HEK293T (cell line): ENCODE measurements at regions not wholly inside any gene's neighbourhood (a gene's known extent, or its start where the extent isn't known, plus 50 kb on each side); places are given as distances from the start of the nearest gene placed in this dataset.
"Not testable (repeated sequence)": the region's sequence is repeated elsewhere in the genome, so short reads cannot be mapped to it uniquely, and the experiment has no call there.

Experiments
- CTCF ChIA-PET: fragments of 350-600 bp; formaldehyde crosslinking; extraction: SDS; loops from one replicate; lab custom pipeline; 2021; ENCODE audit warnings: antibody characterized with exemption, inconsistent platforms; lab: Yijun Ruan, JAX
- POLR2A ChIA-PET: fragments of 350-600 bp; formaldehyde crosslinking; extraction: SDS; loops from one replicate; lab custom pipeline; 2020; ENCODE audit warnings: antibody characterized with exemption, inconsistent platforms; lab: Yijun Ruan, JAX
- DNase-seq: peaks from one replicate; pipeline ENCODE4 v3.0.0; 2012; ENCODE audit warnings: mixed read lengths; ENCODE audit errors: extremely low spot score
- ARNT ChIP-seq: fragments of 450-650 bp; IDR thresholded peaks from 2 replicates; pipeline ENCODE4 v1.6.1; 2017; ENCODE audit warnings: mild to moderate bottlenecking
- BHLHE40 ChIP-seq: fragments of 450-650 bp; IDR thresholded peaks from 2 replicates; pipeline ENCODE4 v1.6.1; 2016; ENCODE audit warnings: mild to moderate bottlenecking, moderate library complexity, borderline replicate concordance
- CTBP1 ChIP-seq: fragments of 450-650 bp; IDR thresholded peaks from 2 replicates; pipeline ENCODE4 v1.6.1; 2016; ENCODE audit warnings: borderline replicate concordance
- ELF4 ChIP-seq: fragments of 450-650 bp; IDR thresholded peaks from 2 replicates; pipeline ENCODE4 v1.6.1; 2017; ENCODE audit warnings: antibody characterized with exemption
- FOXA1 ChIP-seq: fragments of 450-650 bp; IDR thresholded peaks from 2 replicates; pipeline ENCODE4 v1.6.1; 2016; ENCODE audit warnings: mild to moderate bottlenecking
- FOXK2 ChIP-seq: fragments of 450-650 bp; IDR thresholded peaks from 2 replicates; pipeline ENCODE4 v1.6.1; 2016; ENCODE audit warnings: mild to moderate bottlenecking
- FOXM1 ChIP-seq: fragments of 450-650 bp; IDR thresholded peaks from 2 replicates; pipeline ENCODE4 v1.6.1; 2017; ENCODE audit warnings: mild to moderate bottlenecking, borderline replicate concordance
- HDGF ChIP-seq: fragments of 450-650 bp; IDR thresholded peaks from 2 replicates; pipeline ENCODE4 v1.6.1; 2017; ENCODE audit warnings: antibody characterized with exemption, borderline replicate concordance
- L3MBTL2 ChIP-seq: fragments of 450-650 bp; conservative IDR thresholded peaks from 2 replicates; pipeline ENCODE4 v1.6.1; 2016; ENCODE audit warnings: mild to moderate bottlenecking
- LEF1 ChIP-seq: fragments of 450-650 bp; IDR thresholded peaks from 2 replicates; pipeline ENCODE4 v1.6.1; 2017; ENCODE audit warnings: mild to moderate bottlenecking, borderline replicate concordance
- NFRKB ChIP-seq: fragments of 450-650 bp; IDR thresholded peaks from 2 replicates; pipeline ENCODE4 v1.6.1; 2016; ENCODE audit warnings: mild to moderate bottlenecking, moderate library complexity
- SP1 ChIP-seq: fragments of 450-650 bp; IDR thresholded peaks from 2 replicates; pipeline ENCODE4 v1.6.1; 2017
- SUZ12 ChIP-seq: fragments of 450-650 bp; IDR thresholded peaks from 2 replicates; pipeline ENCODE4 v1.6.1; 2016; ENCODE audit warnings: mild to moderate bottlenecking
- TARDBP ChIP-seq: fragments of 450-650 bp; IDR thresholded peaks from 2 replicates; pipeline ENCODE4 v1.6.1; 2016
- ZNF384 ChIP-seq: fragments of 450-650 bp; IDR thresholded peaks from 2 replicates; pipeline ENCODE4 v1.6.1; 2016
- TF ChIP-seq, protein P1 (sequence below): fragments of 450-650 bp; IDR thresholded peaks from 2 replicates; pipeline ENCODE4 v1.6.1; 2016

DNA sequence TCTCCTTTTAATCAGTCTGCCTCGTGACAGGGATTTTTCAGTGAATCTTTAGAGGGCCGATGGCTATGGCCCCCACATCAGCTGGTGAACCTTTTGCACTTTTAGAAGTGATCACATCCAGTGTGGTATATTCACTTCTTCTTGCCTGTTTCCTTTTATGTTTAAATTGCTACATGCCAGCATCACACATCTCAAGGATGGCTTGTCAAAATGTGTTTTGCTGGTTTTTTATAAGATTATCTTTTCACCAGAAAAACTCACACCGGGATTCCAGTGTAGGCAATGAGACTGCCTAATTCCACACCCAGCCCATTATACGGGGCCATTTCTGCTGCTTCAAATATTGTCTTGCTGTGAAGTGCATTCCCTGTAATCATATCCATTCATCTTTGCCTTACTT is 1151.7 kb upstream of the ADGRL4 start:
- no peak for DNase-seq
- ChIA-PET POLR2A (no interaction called here), CTCF (no interaction called here)
- TF ChIP-seq BHLHE40: no peak
- TF ChIP-seq ELF4: no peak
- TF ChIP-seq TARDBP: no peak
- no peak for TF ChIP-seq LEF1
- TF ChIP-seq SP1: no peak
- TF ChIP-seq HDGF: no peak
- no peak for TF ChIP-seq CTBP1
- TF ChIP-seq SUZ12: no peak

DNA sequence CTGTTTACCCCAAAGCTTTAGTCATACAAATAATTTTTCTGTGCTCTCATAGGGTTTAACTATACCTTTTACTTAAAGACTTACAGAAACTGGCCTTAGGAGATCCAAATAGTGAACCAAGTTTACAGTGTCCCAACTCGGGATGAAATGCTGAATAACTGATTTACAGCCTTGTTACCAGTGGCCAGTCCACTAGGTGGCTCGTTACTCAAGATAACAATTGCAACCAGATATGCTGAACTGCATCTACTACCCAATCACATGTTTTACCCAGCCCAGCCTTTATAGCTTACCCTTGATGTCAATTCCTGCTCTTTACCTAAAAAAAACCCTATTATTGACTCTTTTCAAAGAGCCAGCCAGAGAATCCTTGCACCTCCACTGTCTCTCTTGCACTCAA is 1148.8 kb upstream of the ADGRL4 start:
- no peak for TF ChIP-seq HDGF
- TF ChIP-seq, protein P1, sequence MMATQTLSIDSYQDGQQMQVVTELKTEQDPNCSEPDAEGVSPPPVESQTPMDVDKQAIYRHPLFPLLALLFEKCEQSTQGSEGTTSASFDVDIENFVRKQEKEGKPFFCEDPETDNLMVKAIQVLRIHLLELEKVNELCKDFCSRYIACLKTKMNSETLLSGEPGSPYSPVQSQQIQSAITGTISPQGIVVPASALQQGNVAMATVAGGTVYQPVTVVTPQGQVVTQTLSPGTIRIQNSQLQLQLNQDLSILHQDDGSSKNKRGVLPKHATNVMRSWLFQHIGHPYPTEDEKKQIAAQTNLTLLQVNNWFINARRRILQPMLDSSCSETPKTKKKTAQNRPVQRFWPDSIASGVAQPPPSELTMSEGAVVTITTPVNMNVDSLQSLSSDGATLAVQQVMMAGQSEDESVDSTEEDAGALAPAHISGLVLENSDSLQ: no peak
- no peak for TF ChIP-seq L3MBTL2
- no peak for TF ChIP-seq ARNT
- TF ChIP-seq FOXM1: no peak
- TF ChIP-seq ELF4: no peak
- no peak for TF ChIP-seq BHLHE40
- no peak for TF ChIP-seq SP1
- TF ChIP-seq FOXA1: no peak
- TF ChIP-seq LEF1: no peak
- no peak for TF ChIP-seq SUZ12
- no peak for TF ChIP-seq FOXK2
- TF ChIP-seq NFRKB: no peak
- no peak for TF ChIP-seq TARDBP
- TF ChIP-seq ZNF384: no peak
- TF ChIP-seq CTBP1: no peak
- ChIA-PET POLR2A (no interaction called here), CTCF (interaction anchor here (0.7 kb wide), 1 partner anchor 30 kb away, joined by 3 read pairs; no protein-coding TSS in a partner anchor)
- DNase-seq: peak; percentile 43

DNA sequence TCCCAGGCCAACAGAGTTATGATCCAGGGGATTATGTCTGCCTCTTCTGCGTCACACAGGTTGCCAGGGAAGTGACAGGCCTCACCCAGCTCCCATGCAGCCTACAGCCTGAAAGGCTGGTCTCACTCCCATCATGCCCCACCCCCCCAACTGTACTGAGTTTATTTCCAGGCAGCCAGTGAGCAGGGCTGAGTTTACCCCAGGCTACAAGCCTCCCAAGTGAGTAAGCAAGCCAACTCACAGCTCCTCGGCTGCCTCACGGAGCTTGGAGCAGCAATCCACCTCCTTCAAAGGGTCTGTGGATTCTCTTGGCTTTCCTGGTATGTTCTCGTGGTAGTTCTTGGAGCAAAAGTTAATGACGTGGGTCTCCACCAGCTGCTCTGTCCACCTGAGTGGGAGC is 1147.6 kb upstream of the ADGRL4 start:
- TF ChIP-seq SP1 (no peak), ELF4 (no peak), ARNT (no peak), L3MBTL2 (no peak), HDGF (no peak), CTBP1 (no peak), TARDBP (no peak), BHLHE40 (no peak), NFRKB (no peak), LEF1 (no peak), FOXA1 (no peak), ZNF384 (no peak), FOXK2 (no peak)
- TF ChIP-seq, protein P1: no peak
- DNase-seq: no peak
- ChIA-PET CTCF (no interaction called here), POLR2A (no interaction called here)

DNA sequence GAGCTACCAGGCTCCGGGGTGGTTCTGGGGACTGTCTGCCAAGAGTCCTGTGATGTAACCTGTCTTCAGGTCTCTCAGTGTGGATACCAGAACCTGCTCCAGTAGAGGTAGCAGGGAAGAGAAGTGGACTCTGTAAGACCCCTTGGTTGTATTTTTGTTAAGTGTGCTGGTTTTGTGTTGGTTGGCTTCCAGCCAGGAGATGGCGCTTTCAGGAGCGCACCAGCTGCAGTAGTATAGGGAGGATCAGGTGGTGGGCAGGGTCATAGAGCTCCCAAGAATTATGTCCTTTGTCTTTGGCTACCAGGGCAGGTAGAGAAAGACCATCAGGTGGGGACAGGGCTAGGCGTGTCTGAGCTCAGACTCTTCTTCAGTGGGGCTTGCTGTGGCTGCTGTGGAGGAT is 1147.2 kb upstream of the ADGRL4 start:
- POLR2A ChIA-PET: no interaction called here
- DNase-seq: no peak
- CTCF ChIA-PET: no interaction called here
- no peak for TF ChIP-seq ARNT
- no peak for TF ChIP-seq CTBP1
- no peak for TF ChIP-seq TARDBP
- TF ChIP-seq FOXA1: no peak
- TF ChIP-seq LEF1: no peak
- no peak for TF ChIP-seq SP1
- TF ChIP-seq HDGF: no peak
- TF ChIP-seq ELF4: no peak
- TF ChIP-seq FOXM1: no peak
- TF ChIP-seq SUZ12: no peak
- TF ChIP-seq NFRKB: no peak
- TF ChIP-seq FOXK2: no peak
- TF ChIP-seq, protein P1: no peak
- TF ChIP-seq ZNF384: no peak
- TF ChIP-seq L3MBTL2: no peak
- TF ChIP-seq BHLHE40: no peak

DNA sequence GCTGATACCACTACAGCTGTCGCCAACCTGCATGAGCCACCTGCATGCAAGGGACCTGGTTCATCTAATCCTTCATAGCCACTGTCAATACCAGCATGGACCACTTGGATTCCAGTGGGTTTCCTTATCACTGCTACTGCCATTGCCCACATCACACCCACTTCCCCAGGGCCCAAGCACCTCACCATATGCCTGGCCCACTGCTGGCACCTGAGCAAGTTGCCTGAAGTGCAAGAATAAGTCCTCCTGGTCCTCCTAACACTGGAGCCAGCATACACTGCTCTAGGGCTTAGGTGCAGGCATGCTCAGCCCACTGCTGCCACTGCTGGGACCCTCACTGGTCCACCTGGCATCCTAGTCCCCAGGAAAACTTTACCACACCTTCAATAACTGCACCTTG is 1136.8 kb upstream of the ADGRL4 start:
- DNase-seq: no peak
- no peak for TF ChIP-seq CTBP1
- TF ChIP-seq FOXK2: no peak
- no peak for TF ChIP-seq SP1
- no peak for TF ChIP-seq LEF1
- no peak for TF ChIP-seq HDGF
- no peak for TF ChIP-seq FOXA1
- TF ChIP-seq TARDBP: no peak
- TF ChIP-seq, protein P1: no peak
- no peak for TF ChIP-seq ELF4
- TF ChIP-seq FOXM1: no peak
- no peak for TF ChIP-seq ARNT
- no peak for TF ChIP-seq L3MBTL2
- TF ChIP-seq NFRKB: no peak
- TF ChIP-seq ZNF384: no peak
- TF ChIP-seq SUZ12: no peak
- ChIA-PET CTCF (no interaction called here), POLR2A (no interaction called here)

DNA sequence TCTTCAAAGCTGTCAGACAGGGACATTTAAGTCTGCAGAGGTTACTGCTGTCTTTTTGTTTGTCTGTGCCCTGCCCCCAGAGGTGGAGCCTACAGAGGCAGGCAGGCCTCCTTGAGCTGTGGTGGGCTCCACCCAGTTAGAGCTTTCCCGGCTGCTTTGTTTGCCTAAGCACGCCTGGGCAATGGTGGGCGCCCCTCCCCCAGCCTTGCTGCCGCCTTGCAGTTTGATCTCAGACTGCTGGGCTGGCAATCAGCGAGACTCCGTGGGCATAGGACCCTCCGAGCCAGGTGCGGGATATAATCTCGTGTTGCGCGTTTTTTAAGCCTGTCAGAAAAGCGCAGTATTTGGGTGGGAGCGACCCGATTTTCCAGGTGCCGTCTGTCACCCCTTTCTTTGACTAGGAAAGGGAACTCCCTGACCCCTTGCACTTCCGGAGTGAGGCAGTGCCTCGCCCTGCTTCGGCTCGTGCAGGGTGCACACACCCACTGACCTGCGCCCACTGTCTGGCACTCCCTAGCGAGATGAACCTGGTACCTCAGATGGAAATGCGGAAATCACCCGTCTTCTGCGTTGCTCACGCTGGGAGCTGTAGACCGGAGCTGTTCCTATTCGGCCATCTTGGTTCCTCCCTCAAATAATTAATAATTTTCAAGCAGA is 1131.5 kb upstream of the ADGRL4 start:
- POLR2A ChIA-PET, CTCF ChIA-PET, DNase-seq: not testable (repeated sequence)
